Spleen (tissue), 11 donors: ENCODE measurements at regions not wholly inside any gene's neighbourhood (a gene's known extent, or its start where the extent isn't known, plus 50 kb on each side); places are given as distances from the start of the nearest gene placed in this dataset.

Source experiments
- DNase-seq: peaks from one replicate; pipeline ENCODE4 v3.0.0-alpha.2; 2020
- H3K27ac ChIP-seq, 8 donors: fragments of 200-600 bp; sonication (generic) in 7 of 8; 1 replicate in 4 of 8; 2 replicates in 4 of 8; pipeline versions ENCODE4 v1.5.0 to v1.8.0; 2016 to 2021; ENCODE audit warnings: inconsistent platforms in 4 of 8, mild to moderate bottlenecking in 4 of 8, moderate library complexity in 1 of 8
- H3K27me3 ChIP-seq, 7 donors: fragments of 200-600 bp; sonication (generic) in 6 of 7; replicated peaks in 1 of 7; 1 replicate in 4 of 7; 2 replicates in 3 of 7; pipeline versions ENCODE4 v1.5.0 to v1.8.0; 2016 to 2021; ENCODE audit warnings: inconsistent platforms in 3 of 7, mild to moderate bottlenecking in 1 of 7
- H3K36me3 ChIP-seq, 6 donors: fragments of 200-600 bp; sonication (generic) in 5 of 6; 1 replicate in 4 of 6; 2 replicates in 2 of 6; pipeline versions ENCODE4 v1.5.0 to v1.8.0; 2016 to 2021; ENCODE audit warnings: inconsistent platforms in 2 of 6
- H3K4me1 ChIP-seq, 6 donors: fragments of 200-600 bp; sonication (generic) in 5 of 6; 1 replicate in 3 of 6; 2 replicates in 3 of 6; pipeline versions ENCODE4 v1.5.0 to v1.8.0; 2016 to 2021; ENCODE audit warnings: inconsistent platforms in 3 of 6
- H3K4me3 ChIP-seq, 8 donors: fragments of 200-600 bp; sonication (generic) in 7 of 8; 1 replicate in 4 of 8; 2 replicates in 4 of 8; pipeline versions ENCODE4 v1.5.0 to v1.8.0; 2016 to 2021; ENCODE audit warnings: inconsistent platforms in 4 of 8, mild to moderate bottlenecking in 4 of 8, moderate library complexity in 2 of 8
- H3K9me3 ChIP-seq, 8 donors: fragments of 200-600 bp; sonication (generic) in 7 of 8; 1 replicate in 4 of 8; 2 replicates in 4 of 8; pipeline versions ENCODE4 v1.5.0 to v1.8.0; 2016 to 2021; ENCODE audit warnings: inconsistent platforms in 4 of 8
- POLR2A ChIP-seq, 3 donors: fragments of 450-650 bp; IDR thresholded peaks; one replicate each; pipeline ENCODE4 v1.5.1; 2017; ENCODE audit warnings: antibody characterized with exemption in 3 of 3, mild to moderate bottlenecking in 1 of 3
- POLR2AphosphoS5 ChIP-seq, 3 donors: sonication (generic); formaldehyde crosslinking; IDR thresholded peaks; one replicate each; pipeline ENCODE4 v1.5.1; 2017; ENCODE audit warnings: antibody characterized with exemption in 3 of 3
- WGBS, 5 donors: extraction: QIAGEN DNeasy Blood & Tissue Kit in 3 of 5; methylation state at CpG; one replicate each; pipeline versions ENCODE4 v1.1.5 to v1.1.7; 2013 to 2018; 5-methylcytosine and 5-hydroxymethylcytosine counted together
- intact Hi-C: fragments of 100-400 bp; cut with DNase I; formaldehyde crosslinking; loops from one replicate; pipeline ENCODE4 v1.15.0; 2023; ENCODE audit warnings: low total_unique reads
- TF ChIP-seq, protein P1 (sequence below), 11 experiments: fragments of 200-600 bp in 7 of 11; fragments of 450-650 bp in 4 of 11; sonication (generic) in 4 of 11; IDR thresholded peaks in 8 of 11; conservative IDR thresholded peaks in 3 of 11; 1 replicate in 7 of 11; 2 replicates in 4 of 11; pipeline versions ENCODE4 v1.4.0 to v1.8.0; 2016 to 2021; ENCODE audit warnings: antibody characterized with exemption in 11 of 11, inconsistent platforms in 4 of 11, mild to moderate bottlenecking in 1 of 11
- donor health status: healthy with polysubstance abuse.
- donor health status: DM: no; HTN: no; CAD: no; lungs with moderate emphysema.
- donor health status: DM: no; HTN: no; CAD: no.
- donor health status: Bipolar disorder and iron deficiency.
- donor health status: healthy.
- donor health status: DM: no; HTN: no; CAD: no.
- donor health status: DM: yes; HTN: yes; CAD: no.

DNA sequence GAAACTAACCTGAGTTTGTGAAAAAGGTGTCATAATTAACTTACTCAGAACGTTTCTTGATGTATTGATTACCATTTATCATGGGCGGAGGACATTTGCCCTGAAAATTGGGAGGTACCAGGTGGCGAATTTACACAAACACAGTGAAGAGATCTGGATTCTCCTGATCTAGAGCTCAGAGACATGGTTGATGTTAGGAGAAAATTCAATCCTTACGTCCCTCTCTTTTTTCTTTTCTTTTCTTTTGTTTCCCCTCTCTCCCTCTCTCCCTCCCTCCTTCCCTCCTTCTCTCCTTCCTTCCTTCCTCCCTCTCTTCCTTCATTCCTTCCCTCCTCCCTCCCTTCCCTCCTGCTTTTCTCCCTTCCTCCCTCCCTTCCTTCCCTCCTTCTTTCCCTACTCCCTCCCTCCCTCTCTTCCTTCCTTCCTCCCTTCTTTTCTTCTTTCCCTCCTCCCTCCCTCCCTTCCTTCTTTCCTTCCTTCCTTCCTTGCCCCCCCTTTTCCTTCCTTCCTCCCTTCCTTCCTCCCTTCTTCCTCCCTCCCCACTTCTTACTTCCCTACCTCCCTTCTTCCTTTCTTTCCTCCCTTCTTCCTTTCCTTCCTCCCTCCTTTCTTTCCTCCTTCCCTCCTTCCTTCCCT lies 234.1 kb downstream of the OTOR start:
- peaks cover 0 to 19% (median 0%) of the 10 kb centered on the region in 8 donors for H3K9me3 ChIP-seq
- no peaks in the 10 kb centered on the region for H3K27me3 ChIP-seq
- 74 to 78% (median 78%) methylated on average over 4 of the region's 4 CpGs for WGBS, 5 donors
- H3K4me1 ChIP-seq, result no peaks in the 10 kb centered on the region
- H3K36me3 ChIP-seq, result no peaks in the 10 kb centered on the region
- no peak for TF ChIP-seq POLR2AphosphoS5 (IDR thresholded peaks at IDR 0.05)
- TF ChIP-seq POLR2A (IDR thresholded peaks at IDR 0.05), result no peak
- TF ChIP-seq, protein P1, sequence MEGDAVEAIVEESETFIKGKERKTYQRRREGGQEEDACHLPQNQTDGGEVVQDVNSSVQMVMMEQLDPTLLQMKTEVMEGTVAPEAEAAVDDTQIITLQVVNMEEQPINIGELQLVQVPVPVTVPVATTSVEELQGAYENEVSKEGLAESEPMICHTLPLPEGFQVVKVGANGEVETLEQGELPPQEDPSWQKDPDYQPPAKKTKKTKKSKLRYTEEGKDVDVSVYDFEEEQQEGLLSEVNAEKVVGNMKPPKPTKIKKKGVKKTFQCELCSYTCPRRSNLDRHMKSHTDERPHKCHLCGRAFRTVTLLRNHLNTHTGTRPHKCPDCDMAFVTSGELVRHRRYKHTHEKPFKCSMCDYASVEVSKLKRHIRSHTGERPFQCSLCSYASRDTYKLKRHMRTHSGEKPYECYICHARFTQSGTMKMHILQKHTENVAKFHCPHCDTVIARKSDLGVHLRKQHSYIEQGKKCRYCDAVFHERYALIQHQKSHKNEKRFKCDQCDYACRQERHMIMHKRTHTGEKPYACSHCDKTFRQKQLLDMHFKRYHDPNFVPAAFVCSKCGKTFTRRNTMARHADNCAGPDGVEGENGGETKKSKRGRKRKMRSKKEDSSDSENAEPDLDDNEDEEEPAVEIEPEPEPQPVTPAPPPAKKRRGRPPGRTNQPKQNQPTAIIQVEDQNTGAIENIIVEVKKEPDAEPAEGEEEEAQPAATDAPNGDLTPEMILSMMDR (IDR thresholded peaks at IDR 0.05 in 8 of 11, conservative IDR thresholded peaks at IDR 0.05 in 3 of 11), result no peak
- no peak overlapping the region for H3K4me3 ChIP-seq
- intact Hi-C loops, result no loop called here
- no peak overlapping the region for H3K27ac ChIP-seq
- no peak for DNase-seq

DNA sequence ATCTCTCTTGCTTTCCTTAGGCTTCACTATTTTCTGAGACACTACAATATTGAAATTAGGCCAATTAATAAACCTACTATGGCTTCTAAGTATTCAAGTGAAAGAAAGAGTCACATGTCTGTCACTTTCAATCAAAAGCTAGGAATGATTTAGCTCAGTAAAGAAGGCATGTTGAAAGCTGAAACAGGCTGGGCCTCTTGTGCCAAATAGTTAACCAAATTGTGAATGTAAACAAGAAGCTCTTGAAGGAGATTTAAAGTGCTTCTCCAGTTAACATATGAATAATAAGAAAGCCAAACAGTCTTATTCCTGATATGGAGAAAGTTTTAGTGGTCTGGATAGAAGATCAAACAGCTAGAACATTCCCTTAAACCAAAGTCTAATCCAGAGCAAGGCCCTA lies 236.3 kb downstream of the OTOR start:
- intact Hi-C loops, result no loop called here
- H3K9me3 ChIP-seq, result peaks cover 0 to 12% (median 0%) of the 10 kb centered on the region in 8 donors
- TF ChIP-seq POLR2A (IDR thresholded peaks at IDR 0.05), result no peak
- TF ChIP-seq, protein P1 (IDR thresholded peaks at IDR 0.05 in 8 of 11, conservative IDR thresholded peaks at IDR 0.05 in 3 of 11), result no peak
- no peak for TF ChIP-seq POLR2AphosphoS5 (IDR thresholded peaks at IDR 0.05)
- no peak overlapping the region for H3K4me3 ChIP-seq
- no peaks in the 10 kb centered on the region for H3K27me3 ChIP-seq
- H3K4me1 ChIP-seq, result no peaks in the 10 kb centered on the region
- no peak for DNase-seq
- no peak overlapping the region for H3K27ac ChIP-seq
- H3K36me3 ChIP-seq, result no peaks in the 10 kb centered on the region

DNA sequence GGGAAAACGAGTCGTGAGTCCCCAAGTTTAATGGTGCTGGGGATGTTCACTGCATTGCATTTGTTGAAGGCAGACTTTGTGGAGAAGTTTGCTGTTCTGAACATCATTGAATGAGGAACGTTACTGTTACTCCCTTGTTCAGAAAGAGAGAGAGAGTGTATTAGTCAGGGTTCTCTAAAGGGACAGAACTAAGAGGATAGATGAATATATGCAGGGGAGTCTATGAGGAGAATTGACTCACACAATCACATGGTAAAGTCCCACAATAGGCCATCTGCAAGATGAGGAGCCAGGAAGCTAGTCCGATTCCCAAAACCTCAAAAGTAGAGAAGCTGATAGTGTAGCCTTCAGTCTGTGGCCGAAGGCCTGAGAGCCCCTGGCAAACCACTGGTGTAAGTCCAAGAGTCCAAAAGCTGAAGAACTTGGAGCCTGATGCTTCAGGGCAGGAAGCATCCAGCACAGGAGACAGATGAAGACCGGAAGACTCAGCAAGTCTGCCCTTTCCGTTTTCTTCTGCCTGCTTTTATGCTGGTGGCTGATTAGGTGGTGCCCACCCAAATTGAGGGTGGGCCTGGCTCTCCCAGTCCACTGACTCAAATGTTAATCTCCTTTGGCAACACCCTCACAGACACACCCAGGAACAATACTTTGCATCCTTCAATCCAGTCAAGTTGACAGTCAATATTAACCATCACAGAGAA lies 223.5 kb upstream of the PCSK2 start:
- no peaks in the 10 kb centered on the region for H3K36me3 ChIP-seq
- no peaks in the 10 kb centered on the region for H3K27me3 ChIP-seq
- intact Hi-C loops, result no loop called here
- DNase-seq, result no peak
- WGBS, 5 donors, result 68 to 92% (median 82%) methylated on average over 7 of the region's 7 CpGs
- H3K27ac ChIP-seq, result no peak overlapping the region
- TF ChIP-seq POLR2A (IDR thresholded peaks at IDR 0.05), result no peak
- TF ChIP-seq POLR2AphosphoS5 (IDR thresholded peaks at IDR 0.05), result no peak
- TF ChIP-seq, protein P1 (IDR thresholded peaks at IDR 0.05 in 8 of 11, conservative IDR thresholded peaks at IDR 0.05 in 3 of 11), result no peak
- H3K9me3 ChIP-seq, result no peaks in the 10 kb centered on the region
- H3K4me3 ChIP-seq, result no peak overlapping the region
- H3K4me1 ChIP-seq, result no peaks in the 10 kb centered on the region

DNA sequence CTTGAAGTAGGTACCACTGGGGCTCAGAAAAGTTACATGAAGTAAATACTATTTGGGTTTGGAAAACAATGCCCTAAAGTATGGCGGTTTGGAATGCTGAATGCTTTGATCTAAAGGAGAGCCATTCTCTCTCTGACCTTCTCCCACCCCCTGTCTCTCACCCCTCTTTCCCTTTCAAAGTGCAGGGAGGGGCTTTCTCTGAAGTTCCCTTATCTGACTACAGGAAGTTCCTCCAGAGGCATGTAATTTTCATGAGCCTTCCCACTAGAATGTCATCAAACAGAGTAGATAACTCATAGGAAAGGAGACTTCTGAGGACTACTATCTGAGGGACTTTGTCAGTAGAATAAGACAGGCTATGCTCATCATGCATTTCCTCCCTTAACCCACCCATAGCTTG lies 216.7 kb upstream of the PCSK2 start:
- H3K4me3 ChIP-seq, result no peak overlapping the region
- DNase-seq, result no peak
- H3K9me3 ChIP-seq, result no peaks in the 10 kb centered on the region
- no peak overlapping the region for H3K27ac ChIP-seq
- no peaks in the 10 kb centered on the region for H3K27me3 ChIP-seq
- intact Hi-C loops, result no loop called here
- TF ChIP-seq, protein P1 (IDR thresholded peaks at IDR 0.05 in 8 of 11, conservative IDR thresholded peaks at IDR 0.05 in 3 of 11), result no peak
- TF ChIP-seq POLR2AphosphoS5 (IDR thresholded peaks at IDR 0.05) (no peak), POLR2A (IDR thresholded peaks at IDR 0.05) (no peak)
- 50 to 64% (median 59%) methylated on average over 1 of the region's 1 CpG for WGBS, 5 donors
- no peaks in the 10 kb centered on the region for H3K4me1 ChIP-seq
- no peaks in the 10 kb centered on the region for H3K36me3 ChIP-seq
